GM13976 (cell line): ENCODE measurements at regions not wholly inside any gene's neighbourhood (a gene's known extent, or its start where the extent isn't known, plus 50 kb on each side); places are given as distances from the start of the nearest gene placed in this dataset.
A peak's percentile ranks its signal among the peaks of the same experiment; 100 is the strongest.

ENCODE experiments used
- DNase-seq: peaks from one replicate; pipeline ENCODE4 v3.0.0; 2012; ENCODE audit warnings: low spot score
- CTCF ChIP-seq: IDR thresholded peaks from 2 replicates; pipeline ENCODE4 v1.5.1; 2012; ENCODE audit warnings: borderline replicate concordance, mild to moderate bottlenecking; ENCODE audit not compliant: insufficient read depth; ENCODE audit errors: extremely low read depth, missing control alignments, control extremely low read depth
- in situ Hi-C: fragments of 300-500 bp; cut with MboI; formaldehyde crosslinking; loops from one replicate; pipeline ENCODE4 v1.12.0; 2022; ENCODE audit warnings: low sequenced_read_pairs, mixed read lengths, inconsistent platforms; ENCODE audit not compliant: unreplicated experiment

GRCh38 chr5:168227973-168228615 lies 63.4 kb upstream of the WWC1 start:
- in situ Hi-C loops: no loop called here
- no peak for TF ChIP-seq CTCF
- DNase-seq: peak; percentile 49

GRCh38 chr5:168228668-168229067 lies 62.8 kb upstream of the WWC1 start:
- in situ Hi-C loops: no loop called here
- TF ChIP-seq CTCF: no peak
- no peak for DNase-seq

GRCh38 chr5:168234133-168234532 lies 57.3 kb upstream of the WWC1 start:
- in situ Hi-C loops: no loop called here
- no peak for TF ChIP-seq CTCF
- no peak for DNase-seq

GRCh38 chr5:168238463-168238862 lies 53.0 kb upstream of the WWC1 start:
- no peak for DNase-seq
- in situ Hi-C loops: no loop called here
- no peak for TF ChIP-seq CTCF

- in situ Hi-C loops: no loop called here
- no peak for DNase-seq
- no peak for TF ChIP-seq CTCF
Observed at GRCh38 chr5:168239325-168239724, 52.1 kb upstream of the WWC1 start.
